Panc1 (cell line): ENCODE measurements at regions not wholly inside any gene's neighbourhood (a gene's known extent, or its start where the extent isn't known, plus 50 kb on each side); places are given as distances from the start of the nearest gene placed in this dataset.

Experiments used
- ATAC-seq: fragments of 200-7000 bp; cut with Tn5 transposase; 2 replicates; pipeline ENCODE4 v1.9.1; 2020; ENCODE audit warnings: mild to moderate bottlenecking, moderate library complexity
- BruUV-seq: library from RNA; stranded (reverse); fragments of 400-500 nt; replicated peaks from 2 replicates; lab custom pipeline; 2021; lab: Mats Ljungman, UMichigan
- CTCF ChIA-PET: fragments of 300-600 bp; sonication (Branson Sonifier 250); formaldehyde crosslinking; loops from one replicate; lab custom pipeline; 2022; ENCODE audit warnings: antibody characterized with exemption; lab: Charles Lee
- POLR2A ChIA-PET: fragments of 300-600 bp; sonication (Branson Sonifier 250); formaldehyde crosslinking; loops from one replicate; lab custom pipeline; 2022; ENCODE audit warnings: antibody characterized with exemption; lab: Charles Lee
- DNase-seq: peaks from one replicate; pipeline ENCODE4 v3.0.0-alpha.2; 2010; ENCODE audit warnings: low read depth, low spot score
- H3K27ac ChIP-seq: 2 replicates; pipeline ENCODE4 v1.5.1; 2011; ENCODE audit warnings: mild to moderate bottlenecking, low read length, inconsistent platforms
- H3K27me3 ChIP-seq: fragments of 200-500 bp; sonication (Bioruptor generic); 2 replicates; pipeline ENCODE4 v1.6.0; 2014; ENCODE audit warnings: low read length, inconsistent platforms; ENCODE audit not compliant: control insufficient read depth, insufficient read depth
- H3K36me3 ChIP-seq: fragments of 200-500 bp; sonication (Bioruptor generic); 2 replicates; pipeline ENCODE4 v1.5.1; 2014; ENCODE audit warnings: inconsistent platforms, mild to moderate bottlenecking, low read length, moderate library complexity; ENCODE audit not compliant: control insufficient read depth, insufficient read depth
- H3K4me1 ChIP-seq: 2 replicates; pipeline ENCODE4 v1.5.1; 2011; ENCODE audit warnings: inconsistent platforms, mild to moderate bottlenecking, low read length, moderate library complexity; ENCODE audit not compliant: control insufficient read depth, insufficient read depth
- H3K4me3 ChIP-seq, 2 experiments: 2 replicates each; pipeline ENCODE4 v1.5.1; 2011 to 2012; ENCODE audit warnings: low read depth in 2 of 2, low read length in 2 of 2, mild to moderate bottlenecking in 2 of 2, inconsistent platforms in 1 of 2, moderate library complexity in 1 of 2
- H3K9me3 ChIP-seq: fragments of 200-500 bp; sonication (Bioruptor generic); 2 replicates; pipeline ENCODE4 v1.5.1; 2014; ENCODE audit warnings: low read depth, mild to moderate bottlenecking, inconsistent platforms, low read length, moderate library complexity; ENCODE audit not compliant: control insufficient read depth, insufficient read depth
- POLR2AphosphoS5 ChIP-seq: IDR thresholded peaks from 2 replicates; pipeline ENCODE4 v1.6.1; 2012; ENCODE audit warnings: mild to moderate bottlenecking, low read depth, low read length, moderate library complexity
- REST ChIP-seq, 2 experiments: IDR thresholded peaks; 2 replicates each; pipeline ENCODE4 v1.6.1; 2011 to 2012; ENCODE audit warnings: low read depth in 2 of 2, control low read depth in 1 of 2, low read length in 1 of 2, mild to moderate bottlenecking in 1 of 2, moderate library complexity in 1 of 2; ENCODE audit not compliant: insufficient read depth in 1 of 2
- SIN3A ChIP-seq: IDR thresholded peaks from 2 replicates; pipeline ENCODE4 v1.6.1; 2012; ENCODE audit warnings: low read depth, mild to moderate bottlenecking, low read length, moderate library complexity, borderline replicate concordance; ENCODE audit not compliant: insufficient read depth
- TCF7L2 ChIP-seq: IDR thresholded peaks from 2 replicates; pipeline ENCODE4 v1.6.1; 2011; ENCODE audit warnings: mild to moderate bottlenecking, low read depth, low read length, inconsistent platforms
- in situ Hi-C: cut with HindIII; loops from 2 replicates; pipeline ENCODE4 v1.10.0; 2016; ENCODE audit warnings: low sequenced_read_pairs, low pct_unique_long_range_greater_than_20kb
- intact Hi-C: fragments of 100-400 bp; cut with micrococcal nuclease; formaldehyde crosslinking; loops from one replicate; pipeline ENCODE4 v1.10.0; 2022; ENCODE audit not compliant: unreplicated experiment
- TF ChIP-seq, protein P1 (sequence below): fragments of 450-650 bp; IDR thresholded peaks from 2 replicates; pipeline ENCODE4 v1.5.1; 2017; ENCODE audit warnings: mild to moderate bottlenecking

DNA sequence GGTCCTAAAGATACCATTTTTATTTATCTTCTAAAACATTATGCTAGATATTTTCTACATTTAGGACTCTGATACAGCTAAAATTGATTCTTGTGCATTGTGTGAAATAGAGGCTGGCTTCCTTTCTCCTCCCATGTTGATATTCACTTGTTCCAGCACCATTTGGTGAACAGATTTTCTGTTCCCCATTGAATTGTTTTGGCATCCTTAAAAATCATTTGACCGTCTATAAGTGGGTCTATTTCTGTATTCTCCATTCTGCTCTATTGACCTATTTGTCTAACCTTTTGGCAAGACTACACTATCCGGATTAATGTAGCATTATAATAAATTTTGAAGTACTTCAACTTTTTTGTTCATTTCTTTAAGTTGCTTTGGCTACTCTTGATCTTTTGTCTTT lies 2689.2 kb downstream of the PCDH9 start:
- no peak for TF ChIP-seq REST (IDR thresholded peaks at IDR 0.05; ENCODE audit: insufficient read depth in 1 of 2, low read depth in 2 of 2, low read length in 1 of 2)
- no peak for TF ChIP-seq TCF7L2
- TF ChIP-seq, protein P1, sequence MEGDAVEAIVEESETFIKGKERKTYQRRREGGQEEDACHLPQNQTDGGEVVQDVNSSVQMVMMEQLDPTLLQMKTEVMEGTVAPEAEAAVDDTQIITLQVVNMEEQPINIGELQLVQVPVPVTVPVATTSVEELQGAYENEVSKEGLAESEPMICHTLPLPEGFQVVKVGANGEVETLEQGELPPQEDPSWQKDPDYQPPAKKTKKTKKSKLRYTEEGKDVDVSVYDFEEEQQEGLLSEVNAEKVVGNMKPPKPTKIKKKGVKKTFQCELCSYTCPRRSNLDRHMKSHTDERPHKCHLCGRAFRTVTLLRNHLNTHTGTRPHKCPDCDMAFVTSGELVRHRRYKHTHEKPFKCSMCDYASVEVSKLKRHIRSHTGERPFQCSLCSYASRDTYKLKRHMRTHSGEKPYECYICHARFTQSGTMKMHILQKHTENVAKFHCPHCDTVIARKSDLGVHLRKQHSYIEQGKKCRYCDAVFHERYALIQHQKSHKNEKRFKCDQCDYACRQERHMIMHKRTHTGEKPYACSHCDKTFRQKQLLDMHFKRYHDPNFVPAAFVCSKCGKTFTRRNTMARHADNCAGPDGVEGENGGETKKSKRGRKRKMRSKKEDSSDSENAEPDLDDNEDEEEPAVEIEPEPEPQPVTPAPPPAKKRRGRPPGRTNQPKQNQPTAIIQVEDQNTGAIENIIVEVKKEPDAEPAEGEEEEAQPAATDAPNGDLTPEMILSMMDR = no peak
- no peak for TF ChIP-seq POLR2AphosphoS5
- TF ChIP-seq SIN3A = no peak
- Histone ChIP-seq H3K27ac (no peak overlapping the region), H3K27me3 (no peaks in the 10 kb centered on the region), H3K4me3 (no peak overlapping the region), H3K36me3 (no peaks in the 10 kb centered on the region), H3K9me3 (no peaks in the 10 kb centered on the region), H3K4me1 (no peaks in the 10 kb centered on the region)
- no peak for ATAC-seq
- BruUV-seq = no TSS peak
- ChIA-PET CTCF (no interaction called here), POLR2A (no interaction called here)
- no peak for DNase-seq
- intact Hi-C loops (no loop called here), in situ Hi-C loops (no loop called here)

- ChIA-PET POLR2A (no interaction called here), CTCF (no interaction called here)
- Histone ChIP-seq H3K27ac (no peak overlapping the region), H3K4me1 (no peaks in the 10 kb centered on the region), H3K36me3 (no peaks in the 10 kb centered on the region), H3K27me3 (no peaks in the 10 kb centered on the region), H3K4me3 (no peak overlapping the region), H3K9me3 (no peaks in the 10 kb centered on the region)
- intact Hi-C loops = no loop called here
- in situ Hi-C loops = no loop called here
- DNase-seq (no peak), ATAC-seq (no peak)
- TF ChIP-seq SIN3A (no peak), REST (IDR thresholded peaks at IDR 0.05; ENCODE audit: insufficient read depth in 1 of 2, low read depth in 2 of 2, low read length in 1 of 2) (no peak), POLR2AphosphoS5 (no peak), TCF7L2 (no peak)
- TF ChIP-seq, protein P1 = no peak
- no TSS peak for BruUV-seq
Measured at GRCh38 chr13:64540468-64540867, 2689.7 kb downstream of the PCDH9 start.
